COR-L47 (cell line): ENCODE measurements at regions not wholly inside any gene's neighbourhood (a gene's known extent, or its start where the extent isn't known, plus 50 kb on each side); places are given as distances from the start of the nearest gene placed in this dataset.
"Not testable (repeated sequence)": the region's sequence is repeated elsewhere in the genome, so short reads cannot be mapped to it uniquely, and the experiment has no call there.

Experiments used
- DNase-seq: peaks from one replicate; lab custom pipeline; 2025; lab: John Stamatoyannopoulos, UW

DNA sequence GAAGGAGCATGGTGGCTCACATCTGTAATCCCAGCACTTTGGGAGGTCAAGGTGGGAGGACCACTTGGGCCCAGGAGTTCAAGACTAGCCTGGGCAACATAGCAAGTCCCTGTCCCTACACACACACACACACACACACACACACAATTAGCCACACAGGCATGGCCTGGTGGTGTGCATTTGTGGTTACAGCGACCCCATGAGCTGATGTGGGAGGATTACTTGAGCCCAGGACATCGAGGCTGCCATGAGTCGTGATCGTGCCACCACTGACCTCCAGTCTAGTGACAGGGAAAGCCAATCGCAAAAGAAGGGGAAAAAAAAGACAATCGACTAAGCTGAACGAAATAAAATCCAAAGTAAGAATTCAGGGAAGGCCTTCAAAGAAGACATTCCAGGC, 67.9 kb downstream of the TBX3 start:
- no peak for DNase-seq

GRCh38 chr12:114614040-114614439, 69.9 kb downstream of the TBX3 start:
- no peak for DNase-seq

DNA sequence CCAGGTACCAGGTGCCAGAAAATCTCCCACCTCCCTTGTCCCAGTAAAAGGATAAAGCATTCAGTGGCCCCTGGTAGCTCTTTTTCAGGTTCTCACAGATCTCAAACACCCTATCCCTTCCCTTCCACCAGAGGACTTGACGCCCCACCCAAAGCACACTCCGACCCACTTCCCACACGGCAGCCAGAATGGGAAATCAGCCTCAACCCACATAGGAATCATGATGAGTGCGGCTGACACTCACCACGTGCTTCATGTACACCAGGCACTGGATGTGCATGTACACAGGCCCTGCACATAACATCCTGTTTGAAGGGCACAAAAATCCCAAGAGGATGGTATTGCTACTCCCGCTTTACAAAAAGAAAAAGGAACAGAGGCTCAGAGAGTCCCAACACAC, 71.9 kb downstream of the TBX3 start:
- DNase-seq: no peak

DNA sequence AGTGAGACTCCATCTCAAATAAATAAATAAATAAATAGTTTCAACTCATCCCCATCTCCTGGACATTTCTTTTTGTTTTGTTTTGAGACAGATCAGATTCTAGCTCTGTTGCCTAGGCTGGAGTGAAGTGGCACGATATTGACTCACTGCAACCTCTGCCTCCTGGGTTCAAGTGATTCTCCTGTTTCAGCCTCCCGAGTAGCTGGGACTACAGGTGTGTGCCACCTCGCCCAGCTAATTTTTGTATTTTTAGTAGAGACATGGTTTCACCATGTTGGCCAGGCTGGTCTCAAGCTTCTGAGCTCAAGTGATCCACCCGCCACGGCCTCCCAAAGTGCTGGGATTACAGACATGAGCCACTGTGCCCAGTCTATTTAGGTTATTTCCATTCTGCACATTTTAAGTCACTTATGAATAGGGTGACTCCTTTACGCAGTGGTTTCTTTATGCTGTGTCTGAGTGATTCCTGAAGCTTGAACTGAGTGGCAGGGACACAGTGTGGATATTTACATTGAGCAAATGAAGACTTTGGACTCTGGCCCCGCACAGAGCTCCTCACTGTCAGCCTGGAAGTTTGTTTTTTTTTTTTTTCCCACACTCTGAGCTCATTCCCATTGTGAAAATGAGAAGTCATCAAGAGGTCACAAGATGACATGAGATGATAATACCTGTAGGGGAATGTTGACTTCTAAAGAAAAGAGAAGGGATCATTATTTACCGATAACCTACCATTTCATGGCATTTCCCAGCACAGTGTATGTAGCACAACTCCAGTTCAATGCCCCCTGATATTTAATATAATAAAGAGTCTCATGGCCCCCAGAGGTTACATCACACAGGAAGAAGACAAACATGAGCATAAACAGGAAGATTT, 72.6 kb downstream of the TBX3 start:
- no peak for DNase-seq

GRCh38 chr12:114608509-114608908, 75.5 kb downstream of the TBX3 start:
- DNase-seq: no peak

- DNase-seq: no peak
Observed at GRCh38 chr12:114605918-114606317, 78.1 kb downstream of the TBX3 start.

GRCh38 chr12:114604606-114605005, 79.4 kb downstream of the TBX3 start:
- DNase-seq: no peak

- DNase-seq: not testable (repeated sequence)
Observed at GRCh38 chr12:114600584-114600983, 83.4 kb downstream of the TBX3 start.

- no peak for DNase-seq
Observed at GRCh38 chr12:114598111-114598510, 85.9 kb downstream of the TBX3 start.

- DNase-seq: no peak
Observed at GRCh38 chr12:114592946-114593345, 91.0 kb downstream of the TBX3 start.

- no peak for DNase-seq
Observed at GRCh38 chr12:114588061-114588460, 95.9 kb downstream of the TBX3 start.

GRCh38 chr12:114580306-114580705, 103.7 kb downstream of the TBX3 start:
- no peak for DNase-seq

DNA sequence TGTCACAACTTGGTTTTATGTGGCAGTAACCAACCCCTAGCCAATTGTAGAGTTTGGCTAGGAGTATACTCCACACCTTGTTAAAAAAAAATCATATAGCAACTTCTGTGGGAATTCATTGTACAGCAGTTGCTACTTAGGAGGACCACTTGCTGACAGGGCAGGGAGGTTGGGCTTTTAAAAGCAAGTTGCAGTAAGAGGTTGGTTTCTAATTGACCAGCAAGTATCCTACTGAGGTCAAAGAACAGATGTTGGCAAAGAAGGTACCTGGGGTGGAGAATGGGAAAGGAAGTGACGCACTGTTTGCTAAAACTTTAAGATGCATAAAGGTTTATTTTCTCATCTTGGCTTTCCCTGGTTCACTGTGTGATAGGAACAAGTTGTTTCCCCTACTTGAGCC, 104.6 kb downstream of the TBX3 start:
- DNase-seq: no peak

DNA sequence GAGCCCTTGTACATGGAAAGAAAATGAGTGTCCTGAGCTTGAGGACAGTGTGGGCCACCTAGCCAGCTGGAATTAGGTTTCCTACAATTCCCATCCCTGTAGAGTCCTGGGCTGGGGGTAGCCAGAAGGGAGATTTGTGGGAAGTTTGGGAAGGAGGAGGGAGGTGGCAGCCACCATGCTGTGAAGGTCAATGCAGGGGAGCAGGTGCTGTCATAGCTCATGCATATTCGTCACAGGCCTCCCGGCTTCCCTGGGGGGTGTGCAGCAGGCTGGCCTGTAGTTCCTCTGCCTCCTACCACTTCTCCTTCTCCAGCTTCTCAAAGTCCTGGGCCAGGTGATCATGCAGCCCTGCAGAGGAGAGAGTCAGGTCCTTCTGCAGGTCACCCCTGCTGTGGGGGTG, 121.3 kb downstream of the TBX3 start:
- DNase-seq: no peak

DNA sequence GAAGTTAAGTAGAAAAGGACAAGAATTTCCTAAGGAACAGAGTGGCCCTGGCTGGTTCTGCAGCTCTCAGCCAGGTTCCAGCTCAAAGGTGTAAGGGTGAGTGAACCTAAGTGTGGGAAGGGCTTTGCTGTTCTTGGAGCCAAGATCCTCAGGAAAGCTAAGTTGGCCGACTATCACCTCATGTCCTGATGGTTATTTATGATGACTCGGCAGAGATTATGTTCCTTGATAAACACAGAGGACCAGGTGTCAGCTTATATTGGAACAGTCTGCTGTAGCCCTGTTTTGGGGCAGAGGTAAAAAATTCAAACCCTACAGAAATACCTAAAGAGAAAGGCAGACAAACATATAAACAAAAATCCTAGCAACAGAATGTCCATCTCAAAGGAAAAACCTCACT, 128.5 kb downstream of the TBX3 start:
- DNase-seq: no peak

DNA sequence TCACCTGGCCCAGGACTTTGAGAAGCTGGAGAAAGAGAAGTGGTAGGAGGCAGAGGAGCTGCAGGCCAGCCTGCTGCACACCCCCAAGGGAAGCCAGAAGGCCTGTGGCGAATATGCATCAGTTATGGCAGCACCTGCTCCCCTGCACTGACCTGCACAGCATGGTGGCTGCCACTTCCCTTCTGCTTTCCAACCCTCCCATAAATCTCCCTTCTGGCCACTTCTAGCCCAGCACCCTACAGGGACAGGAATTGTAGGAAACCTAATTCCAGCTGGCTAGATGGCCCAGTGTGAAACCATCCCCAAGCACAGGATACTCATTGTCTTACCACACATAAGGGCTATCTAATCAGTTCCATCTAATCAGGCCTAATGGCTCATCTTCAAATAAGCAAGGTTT, 136.3 kb downstream of the TBX3 start:
- no peak for DNase-seq

GRCh38 chr12:114530417-114530816, 124.5 kb upstream of the TBX5 start:
- no peak for DNase-seq

GRCh38 chr12:114529966-114530365, 124.0 kb upstream of the TBX5 start:
- DNase-seq: no peak

DNA sequence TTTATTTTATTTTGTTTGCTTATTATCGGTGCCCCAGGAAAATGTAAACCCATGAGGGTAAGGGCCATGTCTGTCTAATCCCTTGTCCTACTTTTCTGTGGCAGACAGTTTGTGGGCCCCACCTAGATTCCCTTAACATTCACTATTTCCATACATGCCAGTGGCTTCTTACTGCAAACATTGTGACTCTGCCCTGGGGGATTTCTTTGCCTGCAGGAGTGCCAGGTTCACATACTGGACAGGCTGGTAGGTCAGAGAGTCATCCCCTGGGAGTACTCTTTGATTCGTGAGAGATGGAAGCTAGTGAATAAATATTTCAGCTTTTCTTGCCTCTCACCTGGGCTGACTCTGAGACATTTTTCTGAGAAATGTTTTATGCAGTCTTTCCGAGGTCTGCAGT, 122.8 kb upstream of the TBX5 start:
- no peak for DNase-seq

GRCh38 chr12:114521160-114521559, 115.2 kb upstream of the TBX5 start:
- DNase-seq: not testable (repeated sequence)

DNA sequence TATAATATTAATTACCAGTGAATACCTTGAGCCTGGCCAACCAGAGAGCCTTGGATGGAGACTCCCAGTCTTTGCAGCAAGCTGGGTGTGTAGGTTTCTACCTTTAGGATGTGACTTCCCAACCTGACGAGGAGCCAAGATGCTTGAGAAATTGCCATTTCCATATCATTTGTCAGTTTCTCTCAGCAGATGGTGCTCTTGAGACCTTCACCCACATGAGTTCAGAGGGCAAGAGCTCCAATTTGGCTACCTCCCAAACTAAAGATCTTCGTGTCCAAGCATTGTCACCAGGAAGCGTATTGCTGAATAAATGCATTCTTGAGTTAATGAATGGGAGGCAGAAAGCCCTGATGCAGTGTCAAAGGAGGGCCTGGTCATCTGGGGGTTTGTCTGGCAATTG, 106.4 kb upstream of the TBX5 start:
- DNase-seq: no peak

DNA sequence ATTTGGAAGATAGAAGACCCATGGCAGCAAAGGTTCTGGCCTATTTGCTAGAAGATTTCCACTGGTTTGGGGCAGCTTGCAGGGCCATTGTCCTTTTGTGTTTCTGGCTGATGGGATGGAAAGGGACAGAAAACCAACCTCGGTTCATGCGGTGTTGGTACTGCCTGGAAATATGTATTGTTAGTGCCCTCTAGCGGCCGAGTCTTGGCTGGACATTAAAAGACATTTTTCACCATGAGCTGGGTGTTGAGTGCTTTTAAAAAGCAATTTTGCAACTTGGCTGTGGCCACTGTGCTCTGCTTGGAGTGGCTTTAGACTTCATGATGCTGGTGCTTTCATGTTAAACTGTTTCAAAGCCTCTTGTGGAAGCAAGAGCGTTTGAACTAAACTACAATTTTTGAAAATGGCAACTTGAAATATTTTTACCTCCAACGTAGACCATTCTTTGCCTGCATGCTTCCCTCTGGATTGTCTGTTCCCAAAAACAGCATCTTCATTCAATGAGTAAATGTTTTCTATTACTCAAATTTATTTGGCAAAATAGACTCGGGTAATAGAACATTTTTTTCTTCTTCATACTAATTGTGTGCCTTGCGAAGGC, 102.7 kb upstream of the TBX5 start:
- DNase-seq: peak; percentile 34

- no peak for DNase-seq
Observed at GRCh38 chr12:114506651-114507050, 100.7 kb upstream of the TBX5 start.

GRCh38 chr12:114504311-114504710, 98.4 kb upstream of the TBX5 start:
- no peak for DNase-seq
